IPS-NIHi11 (cell line): ENCODE measurements at regions not wholly inside any gene's neighbourhood (a gene's known extent, or its start where the extent isn't known, plus 50 kb on each side); places are given as distances from the start of the nearest gene placed in this dataset.
A peak's percentile ranks its signal among the peaks of the same experiment; 100 is the strongest.
"Not testable (repeated sequence)": the region's sequence is repeated elsewhere in the genome, so short reads cannot be mapped to it uniquely, and the experiment has no call there.

ENCODE experiments used
- DNase-seq: peaks from one replicate; pipeline ENCODE4 v3.0.0; 2012; ENCODE audit warnings: mixed read lengths, low spot score

DNA sequence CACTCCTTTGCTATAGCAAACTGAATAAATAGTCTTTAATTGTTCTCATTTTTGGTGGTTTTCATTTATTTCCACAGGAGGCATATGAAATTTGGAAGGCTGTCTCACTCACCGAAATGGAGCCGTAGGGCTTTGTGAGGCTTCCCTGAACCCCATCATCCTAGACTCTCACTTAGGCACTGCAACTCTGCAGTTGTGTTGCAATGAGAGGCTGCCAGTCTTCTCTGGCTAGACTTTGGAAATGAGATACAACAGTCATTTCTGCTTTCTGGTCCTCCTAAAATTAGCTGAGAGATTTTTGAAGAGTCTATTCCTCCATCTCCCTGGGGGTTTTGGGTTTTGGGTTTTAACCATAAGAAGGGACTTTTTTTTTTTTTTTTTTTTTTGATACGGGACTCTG, 146.5 kb downstream of the SH3BGRL start:
- no peak for DNase-seq

DNA sequence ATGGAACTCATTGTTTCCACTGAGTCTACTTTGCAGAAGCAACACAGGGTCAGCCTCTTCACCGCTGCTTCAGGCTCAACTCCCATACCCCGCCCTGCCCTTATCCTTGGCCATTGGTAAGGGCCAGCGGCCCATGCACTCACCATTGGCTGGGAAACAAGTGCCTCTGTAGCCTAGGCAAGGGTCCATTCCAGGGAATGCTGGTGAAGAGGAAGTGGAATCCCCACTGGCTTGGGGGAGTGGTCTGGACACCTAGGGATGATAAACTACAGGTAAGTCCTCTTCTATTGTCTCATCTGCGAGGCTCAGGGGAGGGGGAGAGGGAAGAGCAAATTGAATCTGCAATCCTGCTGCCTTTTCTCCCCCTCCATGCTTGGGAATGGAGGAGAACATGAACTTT, 153.1 kb downstream of the SH3BGRL start:
- no peak for DNase-seq

DNA sequence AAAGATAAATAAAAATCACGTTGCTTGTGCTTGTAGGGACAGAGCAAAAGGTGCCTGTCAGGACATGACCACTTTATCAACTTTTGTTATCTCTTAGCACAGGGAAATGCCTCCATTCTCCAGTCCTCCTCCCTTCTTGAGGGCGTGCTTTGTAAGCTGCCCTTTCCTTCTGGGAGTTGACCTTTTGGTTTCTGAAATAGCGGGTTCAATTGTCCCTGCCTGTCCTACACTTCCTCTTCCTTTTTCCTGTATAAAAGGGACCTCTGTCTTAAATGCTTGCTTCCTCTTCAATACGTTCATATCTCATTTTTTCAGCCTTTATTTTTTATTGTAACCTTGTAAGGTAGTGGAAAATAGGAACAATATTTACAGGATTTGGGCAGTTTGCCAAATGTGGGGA, 153.5 kb downstream of the SH3BGRL start:
- DNase-seq: no peak

DNA sequence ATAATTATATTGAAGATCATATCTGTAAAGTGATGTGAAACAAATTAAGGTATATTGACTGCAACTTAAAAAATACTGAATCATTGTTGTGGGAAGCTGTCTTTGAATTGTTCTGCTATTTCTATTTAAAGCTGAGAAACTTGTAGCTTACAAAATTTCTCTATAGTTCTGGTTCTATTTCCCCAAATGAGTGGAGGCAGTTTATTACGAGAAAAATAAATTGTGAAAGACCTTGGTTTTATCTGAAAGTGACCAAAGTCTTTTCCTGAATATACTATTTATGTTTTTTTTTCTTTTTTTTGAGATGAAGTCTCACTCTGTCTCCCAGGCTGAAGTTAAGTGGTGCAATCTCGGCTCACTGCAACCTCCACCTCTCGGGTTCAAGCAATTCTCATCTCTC, 165.4 kb downstream of the SH3BGRL start:
- no peak for DNase-seq

DNA sequence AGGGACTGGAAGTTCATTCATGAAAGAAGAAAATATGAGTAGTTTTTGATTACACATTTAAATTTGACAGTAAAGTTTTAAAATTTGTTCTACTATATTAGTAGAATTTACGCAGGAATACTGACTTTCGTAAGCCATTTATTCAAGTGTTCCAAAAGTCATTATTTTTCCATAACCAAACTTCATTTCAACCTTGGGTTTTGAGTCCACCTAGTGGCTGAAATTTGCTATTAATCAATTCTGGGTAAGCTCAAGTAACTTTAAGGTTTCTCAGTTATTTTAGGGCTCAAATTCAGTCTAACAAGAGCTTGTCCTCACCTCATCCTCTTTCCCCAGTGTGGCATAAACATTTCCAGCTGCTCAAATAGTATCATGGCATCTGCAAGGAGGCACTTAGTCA, 175.4 kb downstream of the SH3BGRL start:
- DNase-seq: peak; percentile 7

DNA sequence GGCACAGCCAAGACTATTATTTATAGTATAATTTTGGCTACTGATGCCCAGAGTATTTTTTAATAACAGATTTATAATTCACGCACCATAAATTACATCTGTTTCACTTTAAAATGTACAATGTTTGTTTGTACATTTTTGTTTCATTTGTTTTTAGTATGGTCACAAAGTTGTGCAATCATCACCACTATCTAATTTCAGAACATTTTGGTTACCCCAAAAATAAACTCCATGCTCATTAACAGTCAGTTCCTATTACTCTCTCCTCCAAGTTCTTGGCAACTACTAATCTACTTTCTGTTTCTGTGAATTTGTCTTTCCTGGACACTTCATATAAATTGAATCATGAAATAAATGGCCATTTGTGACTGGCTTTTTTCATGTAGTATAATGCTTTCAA, 176.7 kb downstream of the SH3BGRL start:
- no peak for DNase-seq

DNA sequence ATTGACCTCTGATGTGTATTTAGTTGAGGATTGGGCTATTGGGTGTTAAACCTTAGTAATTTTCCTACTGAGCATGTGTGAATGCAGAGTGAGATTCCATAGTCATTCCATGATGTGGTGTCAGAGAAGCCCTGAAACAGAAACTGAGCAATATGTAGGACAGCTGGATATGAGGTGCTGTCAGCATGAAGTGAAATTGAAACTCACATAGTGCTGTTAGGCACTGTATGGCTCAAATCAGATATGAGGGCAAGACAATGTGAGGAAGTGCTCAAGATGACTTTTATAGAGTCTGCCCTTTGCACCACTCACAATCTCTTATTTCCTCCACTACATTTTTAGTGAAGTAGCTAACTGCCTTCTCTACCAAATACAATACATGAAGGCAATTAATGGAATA, 188.3 kb downstream of the SH3BGRL start:
- DNase-seq: no peak

DNA sequence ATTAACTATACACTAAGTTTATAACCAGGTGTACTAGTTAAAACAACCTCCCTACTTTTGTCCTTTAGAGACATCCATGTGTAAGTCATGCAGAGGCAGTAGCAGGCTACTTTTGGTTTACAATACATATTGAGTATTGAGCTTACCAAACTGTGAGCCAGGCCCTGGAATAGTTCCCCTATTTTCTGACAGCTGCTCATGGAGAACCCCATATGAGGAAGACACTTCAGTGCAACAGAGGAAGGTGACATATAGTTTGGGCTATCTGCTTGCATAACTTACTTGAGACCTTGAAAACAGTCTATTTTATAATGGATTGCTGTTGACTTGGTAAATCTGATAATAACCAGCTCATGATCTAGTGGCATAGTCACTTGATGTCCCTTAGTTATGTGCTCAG, 190.5 kb downstream of the SH3BGRL start:
- no peak for DNase-seq

DNA sequence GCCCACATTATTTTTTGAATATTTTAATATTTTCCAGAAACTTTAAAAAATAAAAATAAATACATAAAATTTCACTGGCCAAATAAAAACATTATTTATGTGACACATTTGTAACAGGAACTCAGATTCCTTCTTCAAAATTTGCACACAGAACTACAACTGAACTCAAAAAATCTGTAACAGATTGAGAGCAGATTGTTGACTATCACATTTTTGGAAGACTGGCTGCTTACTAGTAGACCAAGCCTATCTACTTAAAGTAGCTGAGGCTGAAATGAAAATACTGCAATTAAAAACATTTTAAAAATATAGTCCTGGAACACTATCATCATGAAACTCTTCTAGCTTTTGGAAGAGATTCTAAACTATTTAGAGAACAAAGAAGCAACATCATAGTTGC, 203.9 kb downstream of the SH3BGRL start:
- no peak for DNase-seq

DNA sequence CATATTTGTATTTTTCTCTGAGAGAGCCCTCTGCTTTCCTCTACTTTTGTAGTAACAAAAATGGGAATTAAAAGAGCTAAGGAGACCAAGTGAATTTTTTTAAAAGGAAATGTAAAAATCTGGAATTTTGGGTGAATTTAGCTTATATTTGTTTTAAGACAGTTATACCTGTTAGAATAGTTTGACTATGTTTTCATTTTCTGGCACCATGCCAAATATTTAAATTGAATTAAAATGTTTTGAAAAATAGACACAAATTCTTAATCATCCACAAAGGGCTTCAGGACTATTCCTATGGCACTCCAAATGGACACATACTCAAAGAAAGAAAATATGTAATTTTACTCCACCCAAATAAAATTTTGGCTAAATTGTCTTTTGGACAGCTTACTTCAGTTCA, 209.6 kb downstream of the SH3BGRL start:
- no peak for DNase-seq

DNA sequence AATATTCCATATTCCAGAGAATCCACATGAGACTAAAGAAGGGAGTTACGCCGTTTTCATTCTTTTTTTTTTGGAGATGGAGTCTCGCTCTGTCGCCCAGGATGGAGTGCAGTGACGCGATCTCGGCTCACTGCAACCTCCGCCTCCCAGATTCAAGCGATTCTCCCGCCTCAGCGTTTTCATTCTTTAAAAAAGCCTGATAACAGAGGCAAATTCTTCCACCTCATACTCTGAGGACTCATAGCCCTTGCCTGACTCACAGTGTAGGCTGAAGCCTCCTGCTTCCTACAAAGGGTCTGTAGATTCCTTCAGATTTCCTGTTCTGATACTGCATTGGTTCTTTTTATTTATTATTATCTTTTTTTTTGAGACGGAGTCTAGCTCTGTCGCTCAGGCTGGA, 210.5 kb downstream of the SH3BGRL start:
- DNase-seq: no peak

DNA sequence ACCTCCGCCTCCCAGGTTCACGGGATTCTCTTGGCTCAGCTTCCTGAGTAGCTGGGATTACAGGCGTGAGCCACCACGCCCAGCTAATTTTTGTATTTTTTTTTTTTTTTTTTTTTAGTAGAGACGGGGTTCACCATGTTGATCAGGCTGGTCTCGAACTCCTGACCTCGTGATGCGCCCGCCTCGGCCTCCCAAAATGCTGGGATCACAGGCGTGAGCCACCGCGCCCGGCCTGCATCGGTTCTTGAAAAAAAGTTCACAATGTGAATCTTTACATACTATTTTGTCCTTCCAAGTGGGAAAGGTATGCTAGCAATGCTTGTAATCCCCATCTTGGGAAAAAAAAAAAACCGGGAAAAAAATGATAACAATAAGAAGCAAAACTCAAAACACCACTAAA, 211.0 kb downstream of the SH3BGRL start:
- DNase-seq: not testable (repeated sequence)

DNA sequence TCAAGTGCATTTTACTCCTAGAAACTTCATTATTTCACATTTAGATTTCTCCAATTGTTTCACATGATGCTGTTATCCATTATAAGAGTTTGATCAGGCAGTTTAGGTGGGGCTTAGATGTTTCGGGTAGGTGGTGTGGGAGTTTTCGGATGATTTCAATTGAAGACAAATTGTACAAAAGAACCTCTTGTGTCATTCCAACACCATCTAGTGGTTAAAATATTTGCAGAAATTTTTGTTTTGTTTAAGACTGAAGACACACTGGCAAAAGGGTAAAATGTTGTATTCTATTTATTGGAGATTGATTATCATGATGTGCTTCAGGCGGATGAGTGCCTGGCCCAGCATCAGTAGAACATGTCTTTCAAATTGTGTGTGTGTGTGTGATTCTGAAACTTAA, 212.7 kb downstream of the SH3BGRL start:
- no peak for DNase-seq
